Upper lobe of right lung (tissue), 1 donor: ENCODE measurements at regions not wholly inside any gene's neighbourhood (a gene's known extent, or its start where the extent isn't known, plus 50 kb on each side); places are given as distances from the start of the nearest gene placed in this dataset.
"Not testable (repeated sequence)": the region's sequence is repeated elsewhere in the genome, so short reads cannot be mapped to it uniquely, and the experiment has no call there.

Source experiments
- ATAC-seq: fragments of 200-7000 bp; cut with Tn5 transposase; one replicate; pipeline ENCODE4 v1.9.1; 2020; ENCODE audit warnings: mild to moderate bottlenecking, moderate library complexity
- DNase-seq: peaks from one replicate; pipeline ENCODE4 v3.0.0-alpha.2; 2020
- H3K27ac ChIP-seq: fragments of 200-600 bp; one replicate; pipeline ENCODE4 v1.8.0; 2022
- H3K27me3 ChIP-seq: fragments of 200-600 bp; one replicate; pipeline ENCODE4 v1.8.0; 2022; ENCODE audit warnings: mild to moderate bottlenecking
- H3K36me3 ChIP-seq: fragments of 200-600 bp; one replicate; pipeline ENCODE4 v1.8.0; 2022
- H3K4me1 ChIP-seq: fragments of 200-600 bp; one replicate; pipeline ENCODE4 v1.8.0; 2022
- H3K4me3 ChIP-seq: fragments of 200-600 bp; one replicate; pipeline ENCODE4 v1.8.0; 2022; ENCODE audit warnings: mild to moderate bottlenecking
- H3K9me3 ChIP-seq: fragments of 200-600 bp; one replicate; pipeline ENCODE4 v1.8.0; 2022
- intact Hi-C: fragments of 100-400 bp; cut with DNase I; formaldehyde crosslinking; loops from one replicate; pipeline ENCODE4 v1.11.0; 2022
- TF ChIP-seq, protein P1 (sequence below): fragments of 200-600 bp; IDR thresholded peaks from one replicate; pipeline ENCODE4 v1.8.0; 2022; ENCODE audit warnings: antibody characterized with exemption
- donor health status: DM: no; HTN: yes; CAD: no; lungs with severe emphysema.

- Histone ChIP-seq H3K27ac (no peak overlapping the region), H3K36me3 (no peaks in the 10 kb centered on the region), H3K4me1 (no peaks in the 10 kb centered on the region), H3K27me3 (no peaks in the 10 kb centered on the region), H3K4me3 (no peak overlapping the region), H3K9me3 (no peaks in the 10 kb centered on the region)
- DNase-seq (no peak), ATAC-seq (no peak)
- intact Hi-C loops = no loop called here
- TF ChIP-seq, protein P1, sequence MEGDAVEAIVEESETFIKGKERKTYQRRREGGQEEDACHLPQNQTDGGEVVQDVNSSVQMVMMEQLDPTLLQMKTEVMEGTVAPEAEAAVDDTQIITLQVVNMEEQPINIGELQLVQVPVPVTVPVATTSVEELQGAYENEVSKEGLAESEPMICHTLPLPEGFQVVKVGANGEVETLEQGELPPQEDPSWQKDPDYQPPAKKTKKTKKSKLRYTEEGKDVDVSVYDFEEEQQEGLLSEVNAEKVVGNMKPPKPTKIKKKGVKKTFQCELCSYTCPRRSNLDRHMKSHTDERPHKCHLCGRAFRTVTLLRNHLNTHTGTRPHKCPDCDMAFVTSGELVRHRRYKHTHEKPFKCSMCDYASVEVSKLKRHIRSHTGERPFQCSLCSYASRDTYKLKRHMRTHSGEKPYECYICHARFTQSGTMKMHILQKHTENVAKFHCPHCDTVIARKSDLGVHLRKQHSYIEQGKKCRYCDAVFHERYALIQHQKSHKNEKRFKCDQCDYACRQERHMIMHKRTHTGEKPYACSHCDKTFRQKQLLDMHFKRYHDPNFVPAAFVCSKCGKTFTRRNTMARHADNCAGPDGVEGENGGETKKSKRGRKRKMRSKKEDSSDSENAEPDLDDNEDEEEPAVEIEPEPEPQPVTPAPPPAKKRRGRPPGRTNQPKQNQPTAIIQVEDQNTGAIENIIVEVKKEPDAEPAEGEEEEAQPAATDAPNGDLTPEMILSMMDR = no peak
These were observed 1157.9 kb downstream of the TAF11L14 start for GRCh38 chr5:18792145-18792544.

- Histone ChIP-seq H3K27ac (no peak overlapping the region), H3K9me3 (no peaks in the 10 kb centered on the region), H3K4me1 (no peaks in the 10 kb centered on the region), H3K36me3 (no peaks in the 10 kb centered on the region), H3K4me3 (no peak overlapping the region), H3K27me3 (no peaks in the 10 kb centered on the region)
- ATAC-seq (no peak), DNase-seq (no peak)
- intact Hi-C loops = no loop called here
- TF ChIP-seq, protein P1 = no peak
These were observed 1163.0 kb downstream of the TAF11L14 start for GRCh38 chr5:18797222-18797621.

GRCh38 chr5:18798058-18798457 is 1163.8 kb downstream of the TAF11L14 start:
- TF ChIP-seq, protein P1 = no peak
- Histone ChIP-seq H3K9me3 (no peaks in the 10 kb centered on the region), H3K27me3 (no peaks in the 10 kb centered on the region), H3K36me3 (no peaks in the 10 kb centered on the region), H3K27ac (no peak overlapping the region), H3K4me3 (no peak overlapping the region), H3K4me1 (no peaks in the 10 kb centered on the region)
- intact Hi-C loops = no loop called here
- ATAC-seq = no peak
- DNase-seq = no peak

DNA sequence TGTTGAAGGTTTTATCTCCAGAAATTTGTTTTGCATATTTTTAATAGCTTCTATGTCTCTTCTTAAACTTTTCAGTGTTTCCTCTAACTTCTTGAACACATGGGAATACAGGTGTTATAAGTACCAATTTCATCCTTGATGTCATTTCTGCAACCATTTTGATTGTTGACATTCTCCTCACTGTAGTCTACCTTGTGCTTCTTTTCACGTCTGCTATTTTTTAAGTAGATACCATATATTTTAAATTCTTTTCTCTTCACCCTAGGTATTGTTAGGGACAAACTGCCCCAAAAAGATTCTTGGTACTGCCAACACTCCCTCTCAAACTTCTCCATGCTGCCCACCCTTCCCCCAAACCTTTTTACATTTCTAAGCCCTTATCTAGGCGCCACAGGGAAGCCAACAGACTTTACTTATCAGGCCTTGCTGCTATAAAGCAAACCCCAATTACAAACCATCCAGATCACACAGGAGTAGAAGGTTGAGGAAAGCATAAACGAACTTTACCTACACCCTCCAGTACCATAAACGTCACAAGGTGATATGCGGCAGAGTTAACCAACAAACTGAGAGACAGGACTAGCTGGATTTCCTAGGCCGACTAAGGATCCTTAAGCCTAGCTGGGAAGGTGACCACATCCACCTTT is 1165.3 kb downstream of the TAF11L14 start:
- intact Hi-C loops = no loop called here
- DNase-seq = no peak
- no peaks in the 10 kb centered on the region for H3K4me1 ChIP-seq
- no peak for ATAC-seq
- H3K9me3 ChIP-seq = no peaks in the 10 kb centered on the region
- no peak overlapping the region for H3K4me3 ChIP-seq
- H3K27me3 ChIP-seq = no peaks in the 10 kb centered on the region
- TF ChIP-seq, protein P1 = no peak
- no peaks in the 10 kb centered on the region for H3K36me3 ChIP-seq
- H3K27ac ChIP-seq = no peak overlapping the region

GRCh38 chr5:18800293-18801025 is 1166.2 kb downstream of the TAF11L14 start:
- Histone ChIP-seq H3K36me3 (no peaks in the 10 kb centered on the region), H3K9me3 (no peaks in the 10 kb centered on the region), H3K4me1 (no peaks in the 10 kb centered on the region), H3K27ac (no peak overlapping the region), H3K4me3 (no peak overlapping the region), H3K27me3 (no peaks in the 10 kb centered on the region)
- ATAC-seq (no peak), DNase-seq (no peak)
- intact Hi-C loops = no loop called here
- TF ChIP-seq, protein P1 = no peak

GRCh38 chr5:18801413-18801812 is 1167.2 kb downstream of the TAF11L14 start:
- intact Hi-C loops, H3K4me1 ChIP-seq, H3K9me3 ChIP-seq, H3K27ac ChIP-seq, DNase-seq, ATAC-seq, H3K36me3 ChIP-seq, H3K4me3 ChIP-seq, H3K27me3 ChIP-seq: not testable (repeated sequence)
